Muscle of leg (tissue), 3 donors: ENCODE measurements at regions not wholly inside any gene's neighbourhood (a gene's known extent, or its start where the extent isn't known, plus 50 kb on each side); places are given as distances from the start of the nearest gene placed in this dataset.

Experiments
- DNase-seq: peaks from one replicate; pipeline ENCODE4 v3.0.0; 2013
- H3K27ac ChIP-seq: one replicate; pipeline ENCODE4 v1.5.1; 2013; ENCODE audit warnings: mild to moderate bottlenecking, low read length, control low read depth
- H3K27me3 ChIP-seq: one replicate; pipeline ENCODE4 v1.6.1; 2013; ENCODE audit warnings: low read length; ENCODE audit not compliant: control insufficient read depth, insufficient read depth
- H3K36me3 ChIP-seq: one replicate; pipeline ENCODE4 v1.6.1; 2013; ENCODE audit warnings: low read length; ENCODE audit not compliant: control insufficient read depth, insufficient read depth
- H3K4me1 ChIP-seq: one replicate; pipeline ENCODE4 v1.6.1; 2013; ENCODE audit warnings: low read length; ENCODE audit not compliant: control insufficient read depth, insufficient read depth
- H3K4me3 ChIP-seq: one replicate; pipeline ENCODE4 v1.5.1; 2013; ENCODE audit warnings: low read length, control low read depth
- H3K9me3 ChIP-seq: replicated peaks from 2 replicates; pipeline ENCODE4 v1.6.1; 2013; ENCODE audit warnings: low read depth, low read length; ENCODE audit not compliant: control insufficient read depth
- WGBS: methylation state at CpG from one replicate; pipeline ENCODE4 v1.1.5; 2013; ENCODE audit warnings: missing lambda C conversion rate; ENCODE audit not compliant: insufficient coverage; 5-methylcytosine and 5-hydroxymethylcytosine counted together

- Histone ChIP-seq H3K4me1 (no peaks in the 10 kb centered on the region), H3K27ac (no peak overlapping the region), H3K36me3 (no peaks in the 10 kb centered on the region), H3K9me3 (no peaks in the 10 kb centered on the region), H3K4me3 (no peak overlapping the region), H3K27me3 (no peaks in the 10 kb centered on the region)
- WGBS: no CpG with 5 or more reads among the region's 3 CpGs
- DNase-seq: no peak
Observed at GRCh38 chr6:9208966-9209365, 773.6 kb upstream of the SLC35B3 start.

- no peaks in the 10 kb centered on the region for H3K36me3 ChIP-seq
- DNase-seq: no peak
- no CpG with 5 or more reads among the region's 1 CpG for WGBS
- no peaks in the 10 kb centered on the region for H3K27me3 ChIP-seq
- no peaks in the 10 kb centered on the region for H3K4me1 ChIP-seq
- no peak overlapping the region for H3K27ac ChIP-seq
- no peak overlapping the region for H3K4me3 ChIP-seq
- no peaks in the 10 kb centered on the region for H3K9me3 ChIP-seq
Observed at GRCh38 chr6:9205645-9206044, 770.3 kb upstream of the SLC35B3 start.

- H3K27me3 ChIP-seq: no peaks in the 10 kb centered on the region
- WGBS: no CpG with 5 or more reads among the region's 1 CpG
- no peaks in the 10 kb centered on the region for H3K36me3 ChIP-seq
- H3K4me1 ChIP-seq: no peaks in the 10 kb centered on the region
- no peak overlapping the region for H3K4me3 ChIP-seq
- no peaks in the 10 kb centered on the region for H3K9me3 ChIP-seq
- no peak overlapping the region for H3K27ac ChIP-seq
- DNase-seq: no peak
Observed at GRCh38 chr6:9204171-9204570, 768.8 kb upstream of the SLC35B3 start.

GRCh38 chr6:9200712-9201111 lies 765.4 kb upstream of the SLC35B3 start:
- DNase-seq: no peak
- Histone ChIP-seq H3K4me1 (no peaks in the 10 kb centered on the region), H3K27me3 (no peaks in the 10 kb centered on the region), H3K36me3 (no peaks in the 10 kb centered on the region), H3K9me3 (no peaks in the 10 kb centered on the region), H3K27ac (no peak overlapping the region), H3K4me3 (no peak overlapping the region)

GRCh38 chr6:9197726-9198125 lies 762.4 kb upstream of the SLC35B3 start:
- Histone ChIP-seq H3K27ac (no peak overlapping the region), H3K9me3 (no peaks in the 10 kb centered on the region), H3K36me3 (no peaks in the 10 kb centered on the region), H3K4me3 (no peak overlapping the region), H3K4me1 (no peaks in the 10 kb centered on the region), H3K27me3 (no peaks in the 10 kb centered on the region)
- DNase-seq: no peak
- no CpG with 5 or more reads among the region's 3 CpGs for WGBS

- Histone ChIP-seq H3K27ac (no peak overlapping the region), H3K36me3 (no peaks in the 10 kb centered on the region), H3K4me1 (no peaks in the 10 kb centered on the region), H3K9me3 (no peaks in the 10 kb centered on the region), H3K27me3 (no peaks in the 10 kb centered on the region), H3K4me3 (no peak overlapping the region)
- DNase-seq: no peak
- WGBS: no CpG with 5 or more reads among the region's 1 CpG
Observed at GRCh38 chr6:9195322-9195721, 760.0 kb upstream of the SLC35B3 start.

- H3K27me3 ChIP-seq: no peaks in the 10 kb centered on the region
- no peak for DNase-seq
- WGBS: 80% methylated on average over 1 of the region's 4 CpGs
Observed at GRCh38 chr6:9192405-9192909, 757.1 kb upstream of the SLC35B3 start.

GRCh38 chr6:9186148-9186547 lies 750.8 kb upstream of the SLC35B3 start:
- H3K27me3 ChIP-seq: no peaks in the 10 kb centered on the region
- DNase-seq: no peak
- H3K4me1 ChIP-seq: no peaks in the 10 kb centered on the region
- no peaks in the 10 kb centered on the region for H3K36me3 ChIP-seq
- no peaks in the 10 kb centered on the region for H3K9me3 ChIP-seq
- H3K27ac ChIP-seq: no peak overlapping the region
- H3K4me3 ChIP-seq: no peak overlapping the region

More at GRCh38 chr6:9192405-9192909, 757.1 kb upstream of the SLC35B3 start:
- Histone ChIP-seq H3K4me1 (no peaks in the 10 kb centered on the region), H3K4me3 (no peak overlapping the region), H3K9me3 (no peaks in the 10 kb centered on the region), H3K36me3 (no peaks in the 10 kb centered on the region), H3K27ac (no peak overlapping the region)

- WGBS: no CpG with 5 or more reads among the region's 2 CpGs
- Histone ChIP-seq H3K9me3 (peaks cover 2% of the 10 kb centered on the region), H3K27ac (no peak overlapping the region), H3K4me3 (no peak overlapping the region), H3K27me3 (no peaks in the 10 kb centered on the region), H3K36me3 (no peaks in the 10 kb centered on the region), H3K4me1 (no peaks in the 10 kb centered on the region)
- no peak for DNase-seq
Observed at GRCh38 chr6:9178071-9178470, 742.7 kb upstream of the SLC35B3 start.

GRCh38 chr6:9173229-9173628 lies 737.9 kb upstream of the SLC35B3 start:
- Histone ChIP-seq H3K9me3 (peaks cover 2% of the 10 kb centered on the region), H3K4me1 (no peaks in the 10 kb centered on the region), H3K4me3 (no peak overlapping the region), H3K27ac (no peak overlapping the region), H3K27me3 (no peaks in the 10 kb centered on the region), H3K36me3 (no peaks in the 10 kb centered on the region)
- no peak for DNase-seq
- 73% methylated on average over 7 of the region's 7 CpGs for WGBS

- Histone ChIP-seq H3K4me1 (no peaks in the 10 kb centered on the region), H3K4me3 (no peak overlapping the region), H3K9me3 (peaks cover 2% of the 10 kb centered on the region), H3K27ac (no peak overlapping the region), H3K27me3 (no peaks in the 10 kb centered on the region), H3K36me3 (no peaks in the 10 kb centered on the region)
- WGBS: 100% methylated on average over 1 of the region's 1 CpG
- no peak for DNase-seq
Observed at GRCh38 chr6:9172096-9172495, 736.8 kb upstream of the SLC35B3 start.
